ENCODE measurements at regions not wholly inside any gene's neighbourhood (a gene's known extent, or its start where the extent isn't known, plus 50 kb on each side); places are given as distances from the start of the nearest gene placed in this dataset.

DNA sequence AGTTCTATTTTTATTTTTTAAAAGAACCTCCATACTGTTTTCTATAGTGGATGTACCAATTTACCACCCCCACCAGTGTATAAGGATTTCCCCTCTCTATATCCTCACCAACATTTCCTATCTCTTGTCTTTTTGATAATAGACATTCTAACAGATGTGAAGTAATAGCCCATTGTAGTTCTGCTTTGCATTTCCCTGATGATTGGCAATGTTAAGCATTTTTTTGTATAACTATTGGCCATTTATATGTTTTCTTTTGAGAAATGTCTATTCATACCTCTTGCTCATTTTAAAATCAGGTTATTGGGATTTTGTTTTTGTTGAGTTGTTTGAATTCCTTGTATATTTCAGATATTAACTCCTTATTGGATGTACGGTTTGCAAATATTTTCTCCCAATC is 251.1 kb upstream of the HTR2C start:
- DNase-seq (ENCODE audit: low read depth): no peak

DNA sequence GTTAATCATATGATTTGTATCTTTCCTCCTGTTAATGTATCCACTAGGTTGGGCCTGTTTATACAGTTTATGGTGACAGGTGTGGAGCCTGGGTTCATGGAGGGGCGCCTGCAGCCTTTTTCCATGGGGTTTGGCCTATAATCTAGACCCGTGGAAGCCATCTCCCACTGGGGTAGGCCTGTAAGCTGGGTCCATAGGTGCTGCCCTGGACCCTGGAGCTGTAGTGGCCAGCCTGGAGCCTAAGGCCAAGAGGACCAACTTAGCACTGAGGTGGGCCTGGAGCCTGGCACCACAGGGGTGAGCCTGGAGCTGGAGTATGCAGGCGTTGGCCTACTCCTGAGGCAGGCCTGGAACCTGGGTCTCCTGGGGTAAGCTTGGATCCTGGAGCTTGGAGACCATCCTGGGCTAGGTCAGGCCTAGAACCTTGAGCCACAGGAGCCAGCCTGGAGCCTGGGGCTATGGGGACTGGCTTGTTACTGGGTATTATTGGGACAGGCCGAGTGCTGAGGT is 249.4 kb upstream of the HTR2C start:
- no peak for DNase-seq (ENCODE audit: low read depth)

DNA sequence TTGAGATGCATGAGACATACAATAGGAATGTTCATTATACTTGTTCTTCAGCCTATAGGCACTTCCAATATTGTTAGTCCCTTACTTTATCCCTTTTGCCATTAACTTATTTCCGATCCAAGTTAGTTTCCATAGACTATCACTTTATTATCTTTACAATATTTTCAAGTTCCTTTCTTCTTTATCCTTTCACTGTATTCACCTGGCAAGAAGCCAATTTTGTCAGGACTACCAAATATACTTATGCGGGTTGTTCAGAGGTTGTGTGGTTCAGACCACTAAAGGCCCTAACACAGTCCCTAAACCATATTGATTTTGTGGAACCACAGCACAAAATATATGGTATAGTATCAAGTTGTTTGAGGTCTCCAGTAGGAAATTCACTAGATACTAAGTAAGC is 245.0 kb upstream of the HTR2C start:
- DNase-seq (ENCODE audit: low read depth): peak; percentile 2

DNA sequence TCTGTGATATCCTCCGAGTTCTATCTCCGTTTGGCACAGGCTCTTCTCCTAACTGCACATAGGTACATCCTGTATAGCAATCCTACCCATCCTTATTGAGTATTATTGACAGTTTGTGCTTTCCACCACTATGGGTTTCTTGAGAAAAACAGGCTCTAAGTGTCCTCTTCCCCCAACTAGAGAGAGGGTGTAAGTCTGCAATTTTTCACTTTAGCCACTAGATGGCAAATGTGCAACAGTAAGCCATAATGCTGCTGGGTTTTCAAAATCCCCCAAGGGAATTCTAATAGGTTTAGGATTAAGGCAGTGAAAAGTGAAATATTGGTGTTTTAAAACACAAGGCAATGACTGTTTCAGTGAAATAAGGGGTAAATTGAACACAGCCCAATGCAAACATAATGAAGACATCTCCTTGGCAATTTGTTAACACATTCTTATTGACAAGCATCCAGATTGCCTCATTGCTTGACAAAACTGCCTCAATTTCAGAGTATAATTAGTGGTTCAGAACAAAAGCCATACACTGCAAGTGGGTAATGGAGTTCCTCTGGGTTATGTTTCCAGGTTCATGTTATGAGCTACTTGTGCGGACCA is 239.0 kb upstream of the HTR2C start:
- DNase-seq (ENCODE audit: low read depth): peak; percentile 17

DNA sequence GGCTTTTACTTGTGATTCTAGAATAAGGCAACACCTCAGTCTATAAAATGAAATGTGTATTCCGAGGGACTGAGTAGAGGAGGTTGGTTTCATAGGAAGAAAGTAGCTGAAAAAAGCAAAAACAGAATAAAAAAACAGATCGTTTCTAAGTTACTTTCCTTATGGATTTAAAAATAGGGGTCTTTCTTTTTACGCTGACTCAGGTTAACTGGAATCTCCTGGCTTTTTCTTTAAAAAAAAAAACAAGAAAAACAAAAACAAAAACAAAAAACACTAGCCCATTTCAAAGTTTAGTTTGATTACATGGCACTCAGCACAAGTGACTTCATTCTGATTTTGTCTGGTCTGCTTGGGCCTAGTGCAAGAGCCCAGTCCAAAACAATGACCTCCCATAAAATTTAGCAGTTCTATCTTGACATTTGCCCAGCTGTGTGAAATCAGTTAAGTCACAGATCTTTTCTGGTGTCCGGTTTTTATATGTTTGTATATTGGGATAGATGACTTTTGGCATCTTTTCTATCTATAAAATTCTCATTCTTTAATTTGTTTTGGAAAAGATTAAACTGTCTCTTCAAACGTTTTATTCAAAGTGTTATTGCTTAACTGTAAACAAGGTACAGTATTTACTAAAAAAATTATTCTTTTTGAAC is 222.7 kb upstream of the HTR2C start:
- DNase-seq (ENCODE audit: low read depth): no peak

DNA sequence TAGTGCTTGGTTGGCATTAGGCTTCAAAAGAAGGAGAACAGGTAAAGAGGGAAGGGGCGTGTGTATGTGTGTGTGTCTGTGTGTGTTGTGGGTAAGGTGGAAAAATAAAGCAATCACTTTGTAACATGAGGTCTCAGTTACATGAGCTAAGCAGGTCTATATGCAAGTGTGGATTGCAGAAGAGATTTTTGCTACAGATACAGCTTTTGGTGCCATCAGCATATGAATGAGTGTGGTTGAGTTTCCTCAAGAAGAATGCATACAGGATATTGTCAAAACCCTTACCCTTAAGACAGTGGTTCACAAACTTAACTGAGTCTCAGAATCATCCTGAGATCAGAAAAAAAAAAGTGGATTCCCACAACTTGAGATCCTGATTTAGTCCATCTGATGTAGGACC is 220.5 kb upstream of the HTR2C start:
- DNase-seq (ENCODE audit: low read depth): no peak

DNA sequence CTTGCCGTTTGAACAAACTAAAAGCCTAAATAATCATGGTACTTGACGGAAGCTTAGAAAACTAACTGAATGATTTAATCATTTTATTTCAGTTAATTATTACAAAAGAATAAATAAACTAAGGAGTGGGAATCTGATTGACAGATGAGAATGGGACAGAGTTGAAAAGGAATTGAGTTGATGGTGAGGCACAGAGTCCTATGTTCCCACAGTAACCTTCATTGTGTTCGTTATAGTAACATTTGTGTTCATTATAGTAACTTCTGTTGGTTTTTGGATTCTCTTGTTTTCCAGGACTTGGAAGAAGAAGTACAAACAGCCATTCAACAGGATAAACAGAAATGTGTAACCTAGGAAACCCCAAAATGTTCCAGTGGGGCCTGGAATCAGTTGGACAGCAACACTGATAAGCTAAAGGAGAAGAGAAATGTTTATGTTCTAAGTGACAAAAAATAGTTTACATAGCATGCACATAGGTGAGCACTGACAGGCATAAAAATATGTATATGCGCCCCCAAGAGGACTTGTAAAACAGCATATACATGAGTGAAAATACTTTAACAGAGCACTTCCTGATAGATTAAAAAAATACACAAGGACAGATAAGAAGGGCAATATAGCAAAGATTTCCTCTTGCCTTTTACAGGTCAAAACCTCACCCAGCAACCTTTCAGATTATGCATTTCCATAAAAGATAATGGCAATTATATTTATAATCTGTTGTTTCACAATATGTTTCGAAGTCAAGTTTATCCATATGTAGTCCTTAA is 218.6 kb upstream of the HTR2C start:
- no peak for DNase-seq (ENCODE audit: low read depth)

DNA sequence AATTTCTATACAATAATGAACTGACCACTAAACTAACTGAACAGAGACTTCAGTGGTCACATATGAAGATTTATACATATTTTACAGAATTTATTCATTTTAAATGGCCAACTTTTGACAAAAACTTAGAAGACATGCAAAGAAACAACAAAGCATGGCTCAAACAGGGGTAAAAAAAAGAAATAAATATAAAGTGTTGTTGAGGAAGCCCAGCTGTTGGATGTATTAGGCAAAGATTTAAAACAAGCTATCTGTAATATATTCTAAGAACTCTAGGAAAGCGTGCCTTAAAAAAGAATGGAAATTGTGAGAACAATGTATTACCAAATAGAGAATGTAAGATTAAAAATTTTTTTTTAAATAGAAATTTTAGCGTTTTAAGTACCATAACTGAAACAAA is 210.9 kb upstream of the HTR2C start:
- DNase-seq (ENCODE audit: low read depth): no peak

DNA sequence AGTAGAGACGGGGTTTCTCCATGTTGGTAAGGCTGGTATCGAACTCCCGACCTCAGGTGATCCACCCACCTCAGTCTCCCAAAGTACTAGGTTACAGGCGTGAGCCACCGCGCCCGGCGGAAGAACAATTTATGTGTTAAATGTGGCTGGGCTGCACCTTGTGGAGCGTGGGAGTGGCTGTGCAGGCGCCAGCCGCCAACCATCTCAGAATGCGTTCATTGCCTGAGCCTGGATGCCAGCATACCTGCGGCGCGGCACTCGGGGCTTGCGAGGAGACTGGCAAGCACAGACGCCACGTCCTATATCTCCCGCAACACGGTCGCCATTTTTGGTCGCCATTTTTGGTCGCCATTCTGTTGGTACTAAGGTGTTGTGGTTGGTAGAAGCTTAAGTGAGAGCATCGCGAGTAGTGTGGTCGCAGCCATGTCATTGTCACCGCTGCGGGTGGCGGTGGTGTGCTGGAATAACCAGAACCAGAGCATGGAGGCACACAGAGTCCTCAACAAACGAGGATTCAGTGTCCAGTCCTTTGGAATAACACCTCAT is 193.6 kb upstream of the HTR2C start:
- no peak for DNase-seq (ENCODE audit: low read depth)
